ENCODE measurements at regions not wholly inside any gene's neighbourhood (a gene's known extent, or its start where the extent isn't known, plus 50 kb on each side); places are given as distances from the start of the nearest gene placed in this dataset.

DNA sequence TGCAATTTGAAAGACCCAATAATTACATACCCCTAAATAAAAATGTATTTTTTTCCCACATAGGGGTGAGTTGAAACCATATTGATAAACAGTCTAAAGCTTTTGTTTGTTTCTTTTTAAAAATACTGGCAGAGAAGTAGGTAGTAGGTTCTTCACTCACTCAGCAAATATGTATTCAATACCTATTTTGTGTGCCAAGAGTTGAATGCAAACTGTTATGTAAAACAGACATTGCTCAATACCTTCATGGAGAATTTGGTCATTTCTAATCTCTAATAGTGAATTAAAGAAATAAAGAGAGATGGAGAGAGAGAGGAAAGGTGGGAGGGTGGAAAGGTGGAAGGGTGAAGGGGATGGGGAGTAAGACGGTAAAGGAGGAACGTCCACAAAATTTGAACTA lies 589.9 kb upstream of the GNPDA2 start:
- TF ChIP-seq, protein P1, sequence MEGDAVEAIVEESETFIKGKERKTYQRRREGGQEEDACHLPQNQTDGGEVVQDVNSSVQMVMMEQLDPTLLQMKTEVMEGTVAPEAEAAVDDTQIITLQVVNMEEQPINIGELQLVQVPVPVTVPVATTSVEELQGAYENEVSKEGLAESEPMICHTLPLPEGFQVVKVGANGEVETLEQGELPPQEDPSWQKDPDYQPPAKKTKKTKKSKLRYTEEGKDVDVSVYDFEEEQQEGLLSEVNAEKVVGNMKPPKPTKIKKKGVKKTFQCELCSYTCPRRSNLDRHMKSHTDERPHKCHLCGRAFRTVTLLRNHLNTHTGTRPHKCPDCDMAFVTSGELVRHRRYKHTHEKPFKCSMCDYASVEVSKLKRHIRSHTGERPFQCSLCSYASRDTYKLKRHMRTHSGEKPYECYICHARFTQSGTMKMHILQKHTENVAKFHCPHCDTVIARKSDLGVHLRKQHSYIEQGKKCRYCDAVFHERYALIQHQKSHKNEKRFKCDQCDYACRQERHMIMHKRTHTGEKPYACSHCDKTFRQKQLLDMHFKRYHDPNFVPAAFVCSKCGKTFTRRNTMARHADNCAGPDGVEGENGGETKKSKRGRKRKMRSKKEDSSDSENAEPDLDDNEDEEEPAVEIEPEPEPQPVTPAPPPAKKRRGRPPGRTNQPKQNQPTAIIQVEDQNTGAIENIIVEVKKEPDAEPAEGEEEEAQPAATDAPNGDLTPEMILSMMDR (IDR thresholded peaks at IDR 0.05), result no peak
- TF ChIP-seq POLR2A (IDR thresholded peaks at IDR 0.05), result no peak

Measured in uterus (tissue), 2 donors.